IMR-90 (cell line): ENCODE measurements at regions not wholly inside any gene's neighbourhood (a gene's known extent, or its start where the extent isn't known, plus 50 kb on each side); places are given as distances from the start of the nearest gene placed in this dataset.

ENCODE experiments used
- ATAC-seq: fragments of 200-7000 bp; cut with Tn5 transposase; 2 replicates; pipeline ENCODE4 v1.9.1; 2020; ENCODE audit warnings: low read depth, mild to moderate bottlenecking, moderate library complexity
- BruUV-seq: library from RNA; stranded (reverse); fragments of 400-500 nt; replicated peaks from 2 replicates; lab custom pipeline; 2021; lab: Mats Ljungman, UMichigan
- CTCF ChIA-PET: fragments of 300-600 bp; formaldehyde crosslinking; extraction: SDS; loops from one replicate; lab custom pipeline; 2021; ENCODE audit warnings: antibody characterized with exemption; lab: Yijun Ruan, JAX
- POLR2A ChIA-PET: fragments of 300-600 bp; sonication (Branson Sonifier 250); formaldehyde crosslinking; loops from one replicate; lab custom pipeline; 2022; ENCODE audit warnings: antibody characterized with exemption; ENCODE audit not compliant: unreplicated experiment; lab: Charles Lee
- DNase-seq: peaks from one replicate; pipeline ENCODE4 v3.0.0; 2013
- H2AFZ ChIP-seq: replicated peaks from 2 replicates; pipeline ENCODE3; 2013; ENCODE audit warnings: low read length, mild to moderate bottlenecking; ENCODE audit not compliant: poor library complexity
- H2AK5ac ChIP-seq: 2 replicates; pipeline ENCODE4 v1.6.1; 2013; ENCODE audit warnings: low read depth, low read length, inconsistent platforms
- H2AK9ac ChIP-seq: replicated peaks from 2 replicates; pipeline ENCODE3; 2013; ENCODE audit warnings: mild to moderate bottlenecking, low read depth, low read length, moderate library complexity; ENCODE audit not compliant: poor library complexity
- H2BK120ac ChIP-seq: 2 replicates; pipeline ENCODE4 v1.6.1; 2013; ENCODE audit warnings: low read depth, low read length, inconsistent platforms
- H2BK15ac ChIP-seq: 3 replicates; pipeline ENCODE4 v1.6.1; 2013; ENCODE audit warnings: low read depth, low read length, inconsistent platforms
- H2BK20ac ChIP-seq: 2 replicates; pipeline ENCODE4 v1.6.1; 2013; ENCODE audit warnings: low read depth, mild to moderate bottlenecking, inconsistent platforms, low read length, moderate library complexity
- H2BK5ac ChIP-seq: 2 replicates; pipeline ENCODE4 v1.6.1; 2013; ENCODE audit warnings: mild to moderate bottlenecking, low read depth, low read length, inconsistent platforms; ENCODE audit not compliant: poor library complexity, severe bottlenecking
- H3K14ac ChIP-seq: replicated peaks from 2 replicates; pipeline ENCODE4 v1.6.1; 2013; ENCODE audit warnings: low read depth, low read length, inconsistent platforms
- H3K18ac ChIP-seq: 2 replicates; pipeline ENCODE4 v1.6.1; 2013; ENCODE audit warnings: low read depth, low read length, control low read depth
- H3K23ac ChIP-seq: 2 replicates; pipeline ENCODE4 v1.6.1; 2013; ENCODE audit warnings: low read depth, low read length, inconsistent platforms
- H3K27ac ChIP-seq: 2 replicates; pipeline ENCODE4 v1.5.1; 2013; ENCODE audit warnings: mild to moderate bottlenecking, control low read depth, low read length; ENCODE audit not compliant: insufficient read depth
- H3K27me3 ChIP-seq: 2 replicates; pipeline ENCODE4 v1.6.1; 2013; ENCODE audit warnings: low read length; ENCODE audit not compliant: control insufficient read depth, insufficient read depth
- H3K36me3 ChIP-seq: 2 replicates; pipeline ENCODE4 v1.6.1; 2013; ENCODE audit warnings: low read length, mixed read lengths; ENCODE audit not compliant: control insufficient read depth, insufficient read depth
- H3K4ac ChIP-seq: 2 replicates; pipeline ENCODE4 v1.6.1; 2013; ENCODE audit warnings: low read depth, low read length, inconsistent platforms
- H3K4me1 ChIP-seq: 2 replicates; pipeline ENCODE4 v1.6.1; 2013; ENCODE audit warnings: low read length, mixed read lengths; ENCODE audit not compliant: control insufficient read depth, insufficient read depth
- H3K4me2 ChIP-seq: 2 replicates; pipeline ENCODE4 v1.6.1; 2013; ENCODE audit warnings: low read depth, mild to moderate bottlenecking, control low read depth, low read length, moderate library complexity
- H3K4me3 ChIP-seq: 2 replicates; pipeline ENCODE4 v1.5.1; 2013; ENCODE audit warnings: low read depth, mild to moderate bottlenecking, control low read depth, low read length, moderate library complexity; ENCODE audit not compliant: insufficient read depth
- H3K56ac ChIP-seq: 2 replicates; pipeline ENCODE4 v1.6.1; 2013; ENCODE audit warnings: low read length, inconsistent platforms; ENCODE audit not compliant: insufficient read depth; ENCODE audit errors: extremely low read depth
- H3K79me1 ChIP-seq, 2 experiments: 2 replicates each; pipeline ENCODE4 v1.6.1; 2013; ENCODE audit warnings: low read length in 2 of 2, inconsistent platforms in 1 of 2, low read depth in 1 of 2
- H3K9ac ChIP-seq: 2 replicates; pipeline ENCODE4 v1.6.1; 2013; ENCODE audit warnings: low read depth, low read length, control low read depth
- H3K9me1 ChIP-seq: 2 replicates; pipeline ENCODE4 v1.6.1; 2013; ENCODE audit warnings: low read length, inconsistent platforms; ENCODE audit not compliant: insufficient read depth
- H3K9me3 ChIP-seq: 2 replicates; pipeline ENCODE4 v1.6.1; 2013; ENCODE audit warnings: low read length; ENCODE audit not compliant: control insufficient read depth, insufficient read depth
- H4K20me1 ChIP-seq: 2 replicates; pipeline ENCODE4 v1.6.1; 2013; ENCODE audit warnings: low read length, inconsistent platforms; ENCODE audit not compliant: insufficient read depth
- H4K5ac ChIP-seq: 2 replicates; pipeline ENCODE4 v1.6.1; 2013; ENCODE audit warnings: mild to moderate bottlenecking, low read depth, low read length, control low read depth
- H4K8ac ChIP-seq, 2 experiments: 2 replicates each; pipeline ENCODE4 v1.6.1; 2013; ENCODE audit warnings: low read depth in 2 of 2, low read length in 2 of 2, control low read depth in 1 of 2, inconsistent platforms in 1 of 2
- H4K91ac ChIP-seq: 2 replicates; pipeline ENCODE4 v1.6.1; 2013; ENCODE audit warnings: low read depth, low read length, inconsistent platforms; ENCODE audit not compliant: insufficient read depth
- BHLHE40 ChIP-seq: fragments of 150-350 bp; IDR thresholded peaks from 2 replicates; pipeline ENCODE4 v1.6.1; 2016; ENCODE audit warnings: mild to moderate bottlenecking, low read depth, low read length
- CEBPB ChIP-seq: IDR thresholded peaks from 2 replicates; pipeline ENCODE4 v1.6.1; 2012; ENCODE audit warnings: low read depth, low read length, improper control_type of control experiment
- CHD1 ChIP-seq: IDR thresholded peaks from 2 replicates; pipeline ENCODE4 v1.6.1; 2012; ENCODE audit warnings: low read depth, low read length, improper control_type of control experiment
- CTCF ChIP-seq: conservative IDR thresholded peaks from 2 replicates; pipeline ENCODE4 v1.5.1; 2012; ENCODE audit warnings: mild to moderate bottlenecking, low read depth, low read length, improper control_type of control experiment
- FOS ChIP-seq: fragments of 150-350 bp; IDR thresholded peaks from 2 replicates; pipeline ENCODE4 v1.6.1; 2016; ENCODE audit warnings: low read depth, low read length
- MAFK ChIP-seq: IDR thresholded peaks from 2 replicates; pipeline ENCODE4 v1.6.1; 2012; ENCODE audit warnings: low read depth, low read length, improper control_type of control experiment
- MAZ ChIP-seq: IDR thresholded peaks from 2 replicates; pipeline ENCODE4 v1.6.1; 2012; ENCODE audit warnings: low read depth, mild to moderate bottlenecking, low read length, improper control_type of control experiment, moderate library complexity, borderline replicate concordance
- MXI1 ChIP-seq: IDR thresholded peaks from 2 replicates; pipeline ENCODE4 v1.6.1; 2012; ENCODE audit warnings: low read depth, mild to moderate bottlenecking, low read length, moderate library complexity, borderline replicate concordance
- NFE2L2 ChIP-seq: fragments of 150-350 bp; IDR thresholded peaks from 2 replicates; pipeline ENCODE4 v1.6.1; 2016; ENCODE audit warnings: low read depth, mild to moderate bottlenecking, low read length
- POLR2A ChIP-seq: IDR thresholded peaks from 2 replicates; pipeline ENCODE4 v1.6.1; 2012; ENCODE audit warnings: mild to moderate bottlenecking, low read depth, low read length
- RAD21 ChIP-seq: IDR thresholded peaks from 2 replicates; pipeline ENCODE4 v1.6.1; 2012; ENCODE audit warnings: low read length, improper control_type of control experiment
- RCOR1 ChIP-seq: IDR thresholded peaks from 2 replicates; pipeline ENCODE4 v1.6.1; 2012; ENCODE audit warnings: mild to moderate bottlenecking, low read length, improper control_type of control experiment; ENCODE audit not compliant: insufficient replicate concordance
- RFX5 ChIP-seq: IDR thresholded peaks from 2 replicates; pipeline ENCODE4 v1.8.0; 2012; ENCODE audit warnings: low read depth, mild to moderate bottlenecking, low read length, moderate library complexity
- SMC3 ChIP-seq: fragments of 150-350 bp; IDR thresholded peaks from 2 replicates; pipeline ENCODE4 v1.6.1; 2016; ENCODE audit warnings: low read depth, mild to moderate bottlenecking, antibody characterized with exemption, low read length, moderate library complexity
- WGBS, 2 experiments: methylation state at CpG; one replicate each; pipeline versions ENCODE4 v1.1.5 to v1.1.7; 2013; ENCODE audit warnings: missing lambda C conversion rate in 2 of 2; ENCODE audit not compliant: insufficient read length in 1 of 2; ENCODE audit errors: extremely low coverage in 2 of 2; 5-methylcytosine and 5-hydroxymethylcytosine counted together
- dilution Hi-C: fragments of 300-500 bp; cut with HindIII; formaldehyde crosslinking; loops from one replicate; pipeline ENCODE4 v1.14.3; 2018; ENCODE audit warnings: low sequenced_read_pairs; ENCODE audit not compliant: unreplicated experiment
- in situ Hi-C: fragments of 300-500 bp; cut with MboI; formaldehyde crosslinking; loops from 3 replicates; pipeline ENCODE4 v1.14.3; 2019; ENCODE audit warnings: low sequenced_read_pairs, inconsistent platforms, mixed read lengths
- intact Hi-C: fragments of 100-400 bp; cut with micrococcal nuclease; formaldehyde crosslinking; loops from 2 replicates; pipeline ENCODE4 v1.10.0; 2022
- TF ChIP-seq, protein P1 (sequence below): fragments of 150-350 bp; IDR thresholded peaks from 2 replicates; pipeline ENCODE4 v1.6.1; 2016; ENCODE audit warnings: low read depth, mild to moderate bottlenecking, low read length, moderate library complexity, borderline replicate concordance
- TF ChIP-seq, protein P2 (sequence below): fragments of 150-350 bp; IDR thresholded peaks from 2 replicates; pipeline ENCODE4 v1.6.1; 2017; ENCODE audit warnings: mild to moderate bottlenecking, antibody characterized with exemption, low read length, low read depth

DNA sequence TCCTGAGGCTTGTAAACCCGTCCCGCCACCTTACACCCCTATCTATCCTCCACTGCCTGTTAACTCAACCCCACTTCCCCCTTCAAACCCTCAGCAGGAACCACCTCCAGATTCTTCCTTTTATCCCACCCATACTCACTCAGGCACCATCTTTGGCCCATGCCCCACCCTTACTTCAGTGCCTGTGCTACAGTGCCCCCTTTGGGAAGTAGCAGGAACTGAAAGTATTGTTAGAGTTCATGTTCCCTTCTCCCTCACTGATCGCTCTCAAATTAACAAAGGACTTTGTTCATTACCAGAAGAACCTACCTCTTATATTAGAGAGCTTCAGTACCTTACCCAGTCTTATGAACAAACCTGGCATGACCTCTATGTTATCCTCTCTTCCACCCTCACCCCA lies 92.2 kb upstream of the MOCS2 start:
- dilution Hi-C loops (no loop called here), intact Hi-C loops (no loop called here), in situ Hi-C loops (no loop called here)
- no TSS peak for BruUV-seq
- no peak overlapping the region for H3K4me2 ChIP-seq
- no peak overlapping the region for H3K56ac ChIP-seq
- POLR2A ChIA-PET = no interaction called here
- H2BK5ac ChIP-seq = no peak overlapping the region
- CTCF ChIA-PET = no interaction called here
- no peak overlapping the region for H4K8ac ChIP-seq
- no peaks in the 10 kb centered on the region for H3K4me1 ChIP-seq
- no peak overlapping the region for H2AFZ ChIP-seq
- ATAC-seq = no peak
- H3K79me1 ChIP-seq = no peaks in the 10 kb centered on the region
- H2AK5ac ChIP-seq = no peak overlapping the region
- 100% methylated on average over 3 of the region's 3 CpGs; no CpG with 5 or more reads in 1 of the 2 experiments for WGBS, 2 experiments
- no peak overlapping the region for H3K9ac ChIP-seq
- H3K18ac ChIP-seq = no peak overlapping the region
- no peak overlapping the region for H2AK9ac ChIP-seq
- H4K91ac ChIP-seq = no peak overlapping the region
- H3K9me3 ChIP-seq = no peaks in the 10 kb centered on the region
- no peak overlapping the region for H3K4ac ChIP-seq
- no peak overlapping the region for H3K27ac ChIP-seq
- TF ChIP-seq MXI1 (no peak), POLR2A (no peak), CTCF (no peak), RAD21 (no peak), CEBPB (no peak), FOS (no peak), SMC3 (no peak), MAFK (no peak), RCOR1 (no peak), MAZ (no peak), NFE2L2 (no peak), RFX5 (no peak), CHD1 (no peak), BHLHE40 (no peak)
- TF ChIP-seq, protein P1, sequence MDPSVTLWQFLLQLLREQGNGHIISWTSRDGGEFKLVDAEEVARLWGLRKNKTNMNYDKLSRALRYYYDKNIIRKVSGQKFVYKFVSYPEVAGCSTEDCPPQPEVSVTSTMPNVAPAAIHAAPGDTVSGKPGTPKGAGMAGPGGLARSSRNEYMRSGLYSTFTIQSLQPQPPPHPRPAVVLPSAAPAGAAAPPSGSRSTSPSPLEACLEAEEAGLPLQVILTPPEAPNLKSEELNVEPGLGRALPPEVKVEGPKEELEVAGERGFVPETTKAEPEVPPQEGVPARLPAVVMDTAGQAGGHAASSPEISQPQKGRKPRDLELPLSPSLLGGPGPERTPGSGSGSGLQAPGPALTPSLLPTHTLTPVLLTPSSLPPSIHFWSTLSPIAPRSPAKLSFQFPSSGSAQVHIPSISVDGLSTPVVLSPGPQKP = no peak
- TF ChIP-seq, protein P2, sequence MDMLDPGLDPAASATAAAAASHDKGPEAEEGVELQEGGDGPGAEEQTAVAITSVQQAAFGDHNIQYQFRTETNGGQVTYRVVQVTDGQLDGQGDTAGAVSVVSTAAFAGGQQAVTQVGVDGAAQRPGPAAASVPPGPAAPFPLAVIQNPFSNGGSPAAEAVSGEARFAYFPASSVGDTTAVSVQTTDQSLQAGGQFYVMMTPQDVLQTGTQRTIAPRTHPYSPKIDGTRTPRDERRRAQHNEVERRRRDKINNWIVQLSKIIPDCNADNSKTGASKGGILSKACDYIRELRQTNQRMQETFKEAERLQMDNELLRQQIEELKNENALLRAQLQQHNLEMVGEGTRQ = no peak
- no peaks in the 10 kb centered on the region for H3K9me1 ChIP-seq
- H3K4me3 ChIP-seq = no peak overlapping the region
- DNase-seq = no peak
- H3K36me3 ChIP-seq = no peaks in the 10 kb centered on the region
- H2BK15ac ChIP-seq = no peak overlapping the region
- H2BK20ac ChIP-seq = no peak overlapping the region
- no peak overlapping the region for H2BK120ac ChIP-seq
- H4K20me1 ChIP-seq = no peaks in the 10 kb centered on the region
- H3K27me3 ChIP-seq = no peaks in the 10 kb centered on the region
- H3K14ac ChIP-seq = no peak overlapping the region
- H4K5ac ChIP-seq = no peak overlapping the region
- H3K23ac ChIP-seq = no peak overlapping the region
